Peyer's patch (tissue), 4 donors: ENCODE measurements at regions not wholly inside any gene's neighbourhood (a gene's known extent, or its start where the extent isn't known, plus 50 kb on each side); places are given as distances from the start of the nearest gene placed in this dataset.

Source experiments
- DNase-seq, 3 donors: peaks; one replicate each; pipeline ENCODE4 v3.0.0-alpha.2; 2017 to 2019
- H3K27ac ChIP-seq, 4 donors: fragments of 200-600 bp; sonication (generic); one replicate each; pipeline ENCODE4 v1.5.1; 2016 to 2019
- H3K27me3 ChIP-seq, 2 donors: fragments of 200-600 bp; sonication (generic); one replicate each; pipeline ENCODE4 v1.5.1; 2019
- H3K36me3 ChIP-seq, 3 donors: fragments of 200-600 bp; sonication (generic); one replicate each; pipeline ENCODE4 v1.5.1; 2016 to 2019
- H3K4me1 ChIP-seq, 4 donors: fragments of 200-600 bp; sonication (generic); one replicate each; pipeline ENCODE4 v1.5.1; 2016 to 2019
- H3K4me3 ChIP-seq, 4 donors: fragments of 200-600 bp; sonication (generic); 1 replicate in 3 of 4; 2 replicates in 1 of 4; pipeline ENCODE4 v1.5.1; 2016 to 2019; ENCODE audit warnings: mild to moderate bottlenecking in 1 of 4
- H3K9me3 ChIP-seq, 4 donors: fragments of 200-600 bp; sonication (generic); one replicate each; pipeline ENCODE4 v1.5.1; 2016 to 2019; ENCODE audit warnings: mild to moderate bottlenecking in 1 of 4
- POLR2A ChIP-seq, 2 donors: fragments of 450-650 bp; IDR thresholded peaks; one replicate each; pipeline ENCODE4 v1.5.1; 2017; ENCODE audit warnings: antibody characterized with exemption in 2 of 2, mild to moderate bottlenecking in 2 of 2, moderate library complexity in 2 of 2
- TF ChIP-seq, protein P1 (sequence below), 6 experiments: fragments of 450-650 bp in 4 of 6; fragments of 200-600 bp in 2 of 6; sonication (generic) in 1 of 6; IDR thresholded peaks; one replicate each; pipeline ENCODE4 v1.5.1; 2017 to 2019; ENCODE audit warnings: antibody characterized with exemption in 6 of 6, mild to moderate bottlenecking in 3 of 6, moderate library complexity in 1 of 6

DNA sequence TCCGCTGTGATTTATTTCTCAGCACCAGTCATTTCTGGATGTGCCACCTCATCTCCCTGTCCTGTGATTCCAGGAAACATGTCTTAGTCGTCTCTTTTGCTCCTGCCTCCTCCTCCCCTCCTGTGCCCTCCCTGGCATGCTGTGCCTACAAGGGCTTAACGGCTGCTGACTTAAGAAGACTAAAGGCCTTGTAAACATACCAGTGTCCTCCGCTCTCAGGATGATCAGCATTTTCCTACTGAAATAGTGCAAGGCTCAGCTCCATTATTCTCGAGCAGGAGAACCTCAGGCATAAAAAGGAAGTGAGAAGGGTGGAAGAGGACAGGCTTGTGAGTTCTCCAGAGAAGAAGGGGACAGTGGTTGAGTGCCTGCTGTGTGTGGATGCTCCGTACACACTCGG is 61.6 kb upstream of the RUNX3 start:
- H3K4me1 ChIP-seq: peaks cover 0 to 27% (median 3%) of the 10 kb centered on the region in 4 donors
- no peaks in the 10 kb centered on the region for H3K27me3 ChIP-seq
- H3K36me3 ChIP-seq: no peaks in the 10 kb centered on the region
- no peak overlapping the region for H3K4me3 ChIP-seq
- TF ChIP-seq POLR2A (IDR thresholded peaks at IDR 0.05): no peak
- TF ChIP-seq, protein P1, sequence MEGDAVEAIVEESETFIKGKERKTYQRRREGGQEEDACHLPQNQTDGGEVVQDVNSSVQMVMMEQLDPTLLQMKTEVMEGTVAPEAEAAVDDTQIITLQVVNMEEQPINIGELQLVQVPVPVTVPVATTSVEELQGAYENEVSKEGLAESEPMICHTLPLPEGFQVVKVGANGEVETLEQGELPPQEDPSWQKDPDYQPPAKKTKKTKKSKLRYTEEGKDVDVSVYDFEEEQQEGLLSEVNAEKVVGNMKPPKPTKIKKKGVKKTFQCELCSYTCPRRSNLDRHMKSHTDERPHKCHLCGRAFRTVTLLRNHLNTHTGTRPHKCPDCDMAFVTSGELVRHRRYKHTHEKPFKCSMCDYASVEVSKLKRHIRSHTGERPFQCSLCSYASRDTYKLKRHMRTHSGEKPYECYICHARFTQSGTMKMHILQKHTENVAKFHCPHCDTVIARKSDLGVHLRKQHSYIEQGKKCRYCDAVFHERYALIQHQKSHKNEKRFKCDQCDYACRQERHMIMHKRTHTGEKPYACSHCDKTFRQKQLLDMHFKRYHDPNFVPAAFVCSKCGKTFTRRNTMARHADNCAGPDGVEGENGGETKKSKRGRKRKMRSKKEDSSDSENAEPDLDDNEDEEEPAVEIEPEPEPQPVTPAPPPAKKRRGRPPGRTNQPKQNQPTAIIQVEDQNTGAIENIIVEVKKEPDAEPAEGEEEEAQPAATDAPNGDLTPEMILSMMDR (IDR thresholded peaks at IDR 0.05): no peak
- peak overlapping the region; percentile 69 to 84 (median 72) for H3K27ac ChIP-seq
- no peaks in the 10 kb centered on the region for H3K9me3 ChIP-seq
- DNase-seq: no peak

DNA sequence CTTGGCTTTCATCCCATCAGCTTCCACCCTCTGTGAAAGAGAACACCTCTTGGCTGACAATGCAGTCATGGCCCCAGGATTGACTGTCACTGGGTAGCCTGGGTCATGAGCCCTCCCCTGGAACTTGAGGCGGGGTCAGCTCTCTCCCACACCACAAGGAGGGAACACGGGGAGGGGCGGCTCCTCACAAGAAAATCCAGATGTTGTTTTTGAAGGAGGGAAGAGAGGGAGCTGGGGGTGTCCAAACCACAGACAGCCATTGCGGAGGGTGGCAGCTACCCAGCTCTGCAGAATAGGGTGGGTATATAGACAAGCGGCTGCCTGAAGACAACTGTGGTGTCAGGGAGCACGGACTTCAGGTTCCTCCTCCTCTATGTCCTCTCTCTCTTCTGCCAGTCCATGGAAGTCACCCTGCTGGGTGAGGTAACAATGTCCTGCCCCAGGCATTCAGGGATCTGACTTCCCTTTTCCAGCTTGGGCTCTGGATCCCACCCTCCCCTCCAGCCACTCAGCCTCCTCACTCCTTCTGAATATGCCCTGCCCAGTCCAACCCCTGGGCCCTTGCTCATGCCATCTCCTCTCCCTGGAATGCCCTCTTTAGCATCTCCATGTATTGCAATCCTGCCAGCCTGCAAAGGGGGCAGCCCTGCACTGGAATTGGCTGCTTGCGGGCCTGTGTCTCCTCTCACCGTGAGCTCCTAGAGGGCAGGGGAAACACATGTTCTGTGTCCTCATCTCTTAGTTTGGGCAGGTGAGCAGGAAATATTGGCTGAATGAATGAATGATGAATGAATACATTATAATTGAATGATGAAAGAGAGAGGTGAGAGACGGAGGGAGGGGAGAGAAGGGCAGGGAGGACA is 60.9 kb upstream of the RUNX3 start:
- peak overlapping the region; percentile 69 to 84 (median 72) for H3K27ac ChIP-seq
- no peaks in the 10 kb centered on the region for H3K36me3 ChIP-seq
- DNase-seq: no peak
- no peak for TF ChIP-seq POLR2A (IDR thresholded peaks at IDR 0.05)
- TF ChIP-seq, protein P1 (IDR thresholded peaks at IDR 0.05): no peak
- no peak overlapping the region for H3K4me3 ChIP-seq
- H3K9me3 ChIP-seq: no peaks in the 10 kb centered on the region
- peaks cover 0 to 26% (median 3%) of the 10 kb centered on the region in 4 donors for H3K4me1 ChIP-seq
- no peaks in the 10 kb centered on the region for H3K27me3 ChIP-seq

DNA sequence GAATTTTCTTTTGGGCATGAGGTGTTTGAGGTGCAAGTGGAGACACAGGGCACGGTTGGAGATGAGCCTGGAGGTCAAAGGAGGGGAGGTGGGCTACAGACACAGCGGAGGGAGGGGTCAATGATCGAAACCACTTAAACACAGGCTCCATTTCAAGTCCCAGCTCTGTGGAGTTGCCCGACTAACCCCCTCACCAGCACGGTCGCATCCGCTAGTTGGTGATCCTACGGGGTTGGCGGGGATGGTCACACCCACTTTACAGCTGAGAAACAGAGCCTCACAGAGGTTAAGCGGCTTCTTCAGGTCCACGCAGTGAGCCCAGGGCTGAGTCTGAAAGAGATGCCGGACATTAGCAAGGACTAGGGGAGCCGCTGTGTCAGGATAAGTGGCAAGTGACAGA is 60.1 kb upstream of the RUNX3 start:
- no peak for TF ChIP-seq POLR2A (IDR thresholded peaks at IDR 0.05)
- TF ChIP-seq, protein P1 (IDR thresholded peaks at IDR 0.05): no peak
- Histone ChIP-seq H3K4me1 (peaks cover 0 to 18% (median 4%) of the 10 kb centered on the region in 4 donors), H3K36me3 (no peaks in the 10 kb centered on the region), H3K4me3 (no peak overlapping the region), H3K27me3 (no peaks in the 10 kb centered on the region), H3K9me3 (no peaks in the 10 kb centered on the region), H3K27ac (peak overlapping the region in 1 of 4 donors; percentile 25)
- DNase-seq: no peak

DNA sequence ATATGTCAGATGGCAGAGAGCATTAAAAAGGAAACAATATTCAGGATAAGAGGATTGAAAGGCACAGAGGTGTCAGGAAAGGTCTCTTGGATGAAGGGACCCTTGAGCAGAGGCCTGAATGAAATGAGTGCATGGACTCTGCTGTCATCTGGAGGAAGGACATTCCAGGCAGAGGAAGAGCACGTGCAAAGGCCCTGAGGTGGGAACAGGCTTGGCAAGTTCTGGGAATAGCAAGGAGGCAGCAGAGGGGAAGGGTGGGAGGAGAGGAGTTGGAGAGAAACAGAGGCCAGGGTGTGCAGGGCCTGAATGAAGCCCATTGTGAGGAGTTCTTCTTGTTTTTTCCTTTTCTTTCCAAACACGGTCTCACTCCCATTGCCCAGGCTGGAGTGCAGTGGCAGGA is 59.0 kb upstream of the RUNX3 start:
- Histone ChIP-seq H3K36me3 (no peaks in the 10 kb centered on the region), H3K9me3 (no peaks in the 10 kb centered on the region), H3K27ac (no peak overlapping the region), H3K4me1 (peaks cover 0 to 15% (median 5%) of the 10 kb centered on the region in 4 donors), H3K4me3 (no peak overlapping the region), H3K27me3 (no peaks in the 10 kb centered on the region)
- no peak for TF ChIP-seq POLR2A (IDR thresholded peaks at IDR 0.05)
- TF ChIP-seq, protein P1 (IDR thresholded peaks at IDR 0.05): no peak
- no peak for DNase-seq

DNA sequence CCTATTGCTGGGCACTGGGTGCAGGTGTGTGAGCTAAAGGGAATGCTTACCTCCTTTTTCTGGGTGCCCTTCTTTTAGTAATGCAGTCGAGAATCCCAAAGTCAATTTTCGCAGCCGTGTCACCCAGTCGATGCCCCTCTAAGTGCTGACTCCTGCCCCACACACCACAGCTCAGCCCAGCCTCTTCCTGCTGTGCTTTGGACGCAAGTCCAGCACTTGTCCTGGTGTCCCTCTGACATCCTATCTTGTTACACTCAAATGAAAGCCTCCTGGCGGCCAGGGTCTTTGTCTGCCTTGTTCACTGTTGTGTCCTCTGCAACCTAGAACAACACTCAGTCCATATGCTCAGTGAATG is 58.5 kb upstream of the RUNX3 start:
- DNase-seq: peak in 1 of 3 donors; percentile 14
- H3K4me1 ChIP-seq: peaks cover 0 to 14% (median 5%) of the 10 kb centered on the region in 4 donors
- TF ChIP-seq POLR2A (IDR thresholded peaks at IDR 0.05): no peak
- TF ChIP-seq, protein P1 (IDR thresholded peaks at IDR 0.05): no peak

More for the DNA sequence above, 58.5 kb upstream of the RUNX3 start:
- peak overlapping the region in 1 of 4 donors; percentile 6 for H3K27ac ChIP-seq
- no peaks in the 10 kb centered on the region for H3K9me3 ChIP-seq
- H3K36me3 ChIP-seq: no peaks in the 10 kb centered on the region
- H3K27me3 ChIP-seq: no peaks in the 10 kb centered on the region
- no peak overlapping the region for H3K4me3 ChIP-seq
